H1 (cell line): ENCODE measurements at regions not wholly inside any gene's neighbourhood (a gene's known extent, or its start where the extent isn't known, plus 50 kb on each side); places are given as distances from the start of the nearest gene placed in this dataset.

Source experiments
- CTCF ChIA-PET: fragments of 300-600 bp; sonication (Branson Sonifier 250); formaldehyde crosslinking; loops from one replicate; lab custom pipeline; 2021; ENCODE audit not compliant: partially characterized antibody; lab: Charles Lee
- POLR2A ChIA-PET: fragments of 300-600 bp; sonication (Branson Sonifier 250); formaldehyde crosslinking; loops from one replicate; lab custom pipeline; 2021; ENCODE audit warnings: inconsistent platforms; ENCODE audit not compliant: partially characterized antibody; lab: Charles Lee
- DNase-seq, 2 experiments: peaks; one replicate each; pipeline versions ENCODE4 v3.0.0 to v3.0.0-alpha.2; 2010 to 2022; ENCODE audit warnings: low spot score in 2 of 2, low read depth in 1 of 2, mixed read lengths in 1 of 2
- FAIRE-seq: peaks from 2 replicates; lab custom pipeline; 2011; peaks lifted over from hg19 to GRCh38; lab: Jason Lieb, UNC
- H2AFZ ChIP-seq: 2 replicates; pipeline ENCODE4 v1.8.1; 2012; ENCODE audit warnings: low read length, inconsistent platforms
- H2AK5ac ChIP-seq: 2 replicates; pipeline ENCODE4 v1.6.1; 2013; ENCODE audit warnings: low read depth, low read length
- H2BK120ac ChIP-seq: replicated peaks from 2 replicates; pipeline ENCODE3; 2013; ENCODE audit warnings: low read depth, low read length, inconsistent platforms
- H2BK12ac ChIP-seq: 2 replicates; pipeline ENCODE4 v1.6.1; 2013; ENCODE audit warnings: low read depth, low read length
- H2BK15ac ChIP-seq: 2 replicates; pipeline ENCODE4 v1.6.1; 2013; ENCODE audit warnings: low read length
- H2BK20ac ChIP-seq: 2 replicates; pipeline ENCODE4 v1.6.1; 2013; ENCODE audit warnings: low read length
- H2BK5ac ChIP-seq: 2 replicates; pipeline ENCODE4 v1.6.1; 2013; ENCODE audit warnings: low read depth, low read length
- H3K14ac ChIP-seq: 2 replicates; pipeline ENCODE4 v1.6.1; 2013; ENCODE audit warnings: inconsistent platforms; ENCODE audit not compliant: insufficient read length
- H3K18ac ChIP-seq: 2 replicates; pipeline ENCODE4 v1.6.1; 2013; ENCODE audit warnings: low read length; ENCODE audit errors: extremely low read depth
- H3K23ac ChIP-seq: 2 replicates; pipeline ENCODE4 v1.6.1; 2013; ENCODE audit warnings: inconsistent platforms; ENCODE audit not compliant: insufficient read length
- H3K23me2 ChIP-seq: 2 replicates; pipeline ENCODE4 v1.6.1; 2013; ENCODE audit warnings: low read depth, low read length
- H3K27ac ChIP-seq: 2 replicates; pipeline ENCODE4 v1.6.1; 2011; ENCODE audit warnings: low read depth, low read length, inconsistent platforms
- H3K27me3 ChIP-seq, 4 experiments: replicated peaks in 1 of 4; 1 replicate in 1 of 4; 2 replicates in 3 of 4; pipeline versions ENCODE4 v1.6.1 to v1.8.1; 2011 to 2013; ENCODE audit warnings: low read length in 3 of 4, mild to moderate bottlenecking in 3 of 4, inconsistent platforms in 2 of 4, mixed read lengths in 2 of 4, moderate library complexity in 1 of 4; ENCODE audit not compliant: control insufficient read depth in 3 of 4, insufficient read depth in 3 of 4; ENCODE audit errors: extremely low read depth in 1 of 4
- H3K36me3 ChIP-seq, 4 experiments: 2 replicates each; pipeline versions ENCODE4 v1.6.1 to v1.8.1; 2011 to 2013; ENCODE audit warnings: mild to moderate bottlenecking in 4 of 4, low read length in 3 of 4, moderate library complexity in 2 of 4, control low read depth in 1 of 4, inconsistent platforms in 1 of 4; ENCODE audit not compliant: insufficient read depth in 4 of 4, control insufficient read depth in 2 of 4
- H3K4ac ChIP-seq: replicated peaks from 2 replicates; pipeline ENCODE3; 2013; ENCODE audit warnings: low read length, low read depth, mixed read lengths, inconsistent platforms; ENCODE audit not compliant: insufficient read length
- H3K4me1 ChIP-seq, 4 experiments: replicated peaks in 1 of 4; 1 replicate in 1 of 4; 2 replicates in 3 of 4; pipeline versions ENCODE4 v1.6.1 to v1.8.1; 2011 to 2013; ENCODE audit warnings: low read length in 3 of 4, inconsistent platforms in 2 of 4, mixed read lengths in 1 of 4; ENCODE audit not compliant: insufficient read depth in 4 of 4, control insufficient read depth in 3 of 4
- H3K4me2 ChIP-seq, 2 experiments: 2 replicates each; pipeline versions ENCODE4 v1.6.1 to v1.8.1; 2011 to 2013; ENCODE audit warnings: low read depth in 2 of 2, low read length in 2 of 2, control low read depth in 1 of 2, inconsistent platforms in 1 of 2, mild to moderate bottlenecking in 1 of 2; ENCODE audit not compliant: insufficient read depth in 1 of 2
- H3K4me3 ChIP-seq, 4 experiments: fragments of 200-600, 300-600 bp in 1 of 4; sonication (generic), shearing (Covaris generic), sonication (Bioruptor Twin) in 1 of 4; 2 replicates each; pipeline versions ENCODE4 v1.5.1 to v1.8.1; 2011 to 2016; ENCODE audit warnings: low read length in 4 of 4, low read depth in 3 of 4, control low read depth in 2 of 4, inconsistent platforms in 2 of 4, mild to moderate bottlenecking in 2 of 4, mixed read lengths in 1 of 4, moderate library complexity in 1 of 4; ENCODE audit not compliant: insufficient read depth in 2 of 4; ENCODE audit errors: extremely low read depth in 1 of 4
- H3K56ac ChIP-seq: replicated peaks from 2 replicates; pipeline ENCODE3; 2013; ENCODE audit warnings: low read depth, mild to moderate bottlenecking, mixed read lengths, low read length, inconsistent platforms; ENCODE audit not compliant: insufficient read length
- H3K79me1 ChIP-seq: 2 replicates; pipeline ENCODE4 v1.6.1; 2013; ENCODE audit warnings: low read depth, low read length, control low read depth
- H3K79me2 ChIP-seq, 2 experiments: 2 replicates each; pipeline versions ENCODE4 v1.6.1 to v1.8.1; 2012 to 2013; ENCODE audit warnings: low read length in 2 of 2, mild to moderate bottlenecking in 2 of 2, inconsistent platforms in 1 of 2; ENCODE audit not compliant: insufficient read depth in 2 of 2, control insufficient read depth in 1 of 2
- H3K9ac ChIP-seq, 4 experiments: replicated peaks in 1 of 4; 1 replicate in 1 of 4; 2 replicates in 3 of 4; pipeline versions ENCODE4 v1.6.1 to v1.8.1; 2011 to 2013; ENCODE audit warnings: low read depth in 3 of 4, low read length in 3 of 4, control low read depth in 2 of 4, mild to moderate bottlenecking in 2 of 4, moderate library complexity in 2 of 4, inconsistent platforms in 1 of 4; ENCODE audit errors: extremely low read depth in 1 of 4
- H3K9me3 ChIP-seq, 2 experiments: 2 replicates each; pipeline versions ENCODE4 v1.6.1 to v1.8.1; 2012 to 2013; ENCODE audit warnings: mild to moderate bottlenecking in 2 of 2, moderate library complexity in 2 of 2, control low read depth in 1 of 2, inconsistent platforms in 1 of 2, low read depth in 1 of 2, low read length in 1 of 2, mixed read lengths in 1 of 2; ENCODE audit not compliant: insufficient read depth in 2 of 2
- H4K20me1 ChIP-seq, 2 experiments: replicated peaks in 1 of 2; 2 replicates each; pipeline versions ENCODE3 to v1.8.1; 2011 to 2013; ENCODE audit warnings: inconsistent platforms in 2 of 2, low read length in 2 of 2, mild to moderate bottlenecking in 1 of 2; ENCODE audit not compliant: insufficient read depth in 2 of 2, control insufficient read depth in 1 of 2
- H4K5ac ChIP-seq: 2 replicates; pipeline ENCODE4 v1.6.1; 2013; ENCODE audit warnings: low read length, low read depth, mixed read lengths, inconsistent platforms; ENCODE audit not compliant: insufficient read length
- H4K8ac ChIP-seq: 2 replicates; pipeline ENCODE4 v1.8.0; 2013; ENCODE audit warnings: mild to moderate bottlenecking, moderate library complexity, low read length, inconsistent platforms; ENCODE audit not compliant: insufficient read depth; ENCODE audit errors: extremely low read depth
- H4K91ac ChIP-seq: replicated peaks from 2 replicates; pipeline ENCODE3; 2013; ENCODE audit warnings: low read length, mixed read lengths, inconsistent platforms; ENCODE audit not compliant: insufficient read length
- EP300 ChIP-seq, 2 experiments: IDR thresholded peaks; 1 replicate in 1 of 2; 2 replicates in 1 of 2; pipeline ENCODE4 v1.6.1; 2011 to 2012; ENCODE audit warnings: low read depth in 2 of 2, low read length in 2 of 2, mild to moderate bottlenecking in 2 of 2, borderline replicate concordance in 1 of 2, inconsistent platforms in 1 of 2, moderate library complexity in 1 of 2
- POLR2AphosphoS5 ChIP-seq: IDR thresholded peaks from 2 replicates; pipeline ENCODE4 v1.6.1; 2011; ENCODE audit warnings: low read depth, low read length
- SUZ12 ChIP-seq: fragments of 200-600 bp; sonication (generic); IDR thresholded peaks from 2 replicates; pipeline ENCODE4 v1.6.1; 2012; ENCODE audit warnings: mild to moderate bottlenecking, inconsistent platforms, low read length, moderate library complexity, mixed read lengths
- TAF7 ChIP-seq: optimal IDR thresholded peaks from 2 replicates; pipeline ENCODE3; 2011; ENCODE audit warnings: low read depth, mild to moderate bottlenecking, inconsistent platforms, low read length, moderate library complexity, borderline replicate concordance
- TBP ChIP-seq: IDR thresholded peaks from 2 replicates; pipeline ENCODE4 v1.6.1; 2011; ENCODE audit warnings: low read depth, low read length, improper control_type of control experiment
- TEAD4 ChIP-seq: IDR thresholded peaks from 2 replicates; pipeline ENCODE4 v1.6.1; 2012; ENCODE audit warnings: low read depth, low read length, inconsistent platforms, mixed read lengths
- WGBS, 2 experiments: shearing (Covaris generic) in 1 of 2; methylation state at CpG; one replicate each; pipeline versions ENCODE4 v1.1.6 to v1.1.7; 2013 to 2015; ENCODE audit warnings: low lambda C conversion rate in 2 of 2, mixed read lengths in 2 of 2, inconsistent platforms in 1 of 2, low coverage in 1 of 2, missing lambda C conversion rate in 1 of 2; ENCODE audit not compliant: insufficient replicate concordance in 2 of 2, insufficient coverage in 1 of 2, insufficient read length in 1 of 2; ENCODE audit errors: extremely low coverage in 1 of 2, missing lambda C conversion rate in 1 of 2; 5-methylcytosine and 5-hydroxymethylcytosine counted together

- Histone ChIP-seq H2BK120ac (no peak overlapping the region), H2BK5ac (no peak overlapping the region), H3K23ac (no peak overlapping the region), H4K5ac (no peak overlapping the region), H2AFZ (no peak overlapping the region), H3K9ac (no peak overlapping the region), H3K4me1 (no peaks in the 10 kb centered on the region), H3K79me2 (no peaks in the 10 kb centered on the region), H2BK12ac (no peak overlapping the region), H3K18ac (no peak overlapping the region), H2BK15ac (no peak overlapping the region), H3K9me3 (no peaks in the 10 kb centered on the region), H3K14ac (no peak overlapping the region), H3K27me3 (no peaks in the 10 kb centered on the region), H4K8ac (no peak overlapping the region), H2BK20ac (no peak overlapping the region), H3K4ac (no peak overlapping the region), H3K56ac (no peak overlapping the region), H3K4me2 (no peak overlapping the region), H3K36me3 (no peaks in the 10 kb centered on the region), H3K79me1 (no peaks in the 10 kb centered on the region), H2AK5ac (no peak overlapping the region), H3K4me3 (no peak overlapping the region), H3K23me2 (no peaks in the 10 kb centered on the region), H4K91ac (no peak overlapping the region), H3K27ac (no peak overlapping the region), H4K20me1 (no peaks in the 10 kb centered on the region)
- DNase-seq (no peak), FAIRE-seq (no peak)
- 79% methylated on average over 1 of the region's 1 CpG; no CpG with 5 or more reads in 1 of the 2 experiments for WGBS, 2 experiments
- POLR2A ChIA-PET = no interaction called here
- CTCF ChIA-PET = interaction anchor here (1.5 kb wide), 1 partner anchor 19 kb away, joined by 4 read pairs; no protein-coding TSS in a partner anchor
- TF ChIP-seq SUZ12 (no peak), TBP (no peak), TEAD4 (no peak), POLR2AphosphoS5 (no peak), TAF7 (no peak), EP300 (IDR thresholded peaks at IDR 0.05; ENCODE audit: borderline replicate concordance in 1 of 2, low read depth in 2 of 2, low read length in 2 of 2) (no peak)
Measured at GRCh38 chr16:60346256-60346655, 1612.1 kb upstream of the GOT2 start.
